ENCODE measurements at regions not wholly inside any gene's neighbourhood (a gene's known extent, or its start where the extent isn't known, plus 50 kb on each side); places are given as distances from the start of the nearest gene placed in this dataset.

DNA sequence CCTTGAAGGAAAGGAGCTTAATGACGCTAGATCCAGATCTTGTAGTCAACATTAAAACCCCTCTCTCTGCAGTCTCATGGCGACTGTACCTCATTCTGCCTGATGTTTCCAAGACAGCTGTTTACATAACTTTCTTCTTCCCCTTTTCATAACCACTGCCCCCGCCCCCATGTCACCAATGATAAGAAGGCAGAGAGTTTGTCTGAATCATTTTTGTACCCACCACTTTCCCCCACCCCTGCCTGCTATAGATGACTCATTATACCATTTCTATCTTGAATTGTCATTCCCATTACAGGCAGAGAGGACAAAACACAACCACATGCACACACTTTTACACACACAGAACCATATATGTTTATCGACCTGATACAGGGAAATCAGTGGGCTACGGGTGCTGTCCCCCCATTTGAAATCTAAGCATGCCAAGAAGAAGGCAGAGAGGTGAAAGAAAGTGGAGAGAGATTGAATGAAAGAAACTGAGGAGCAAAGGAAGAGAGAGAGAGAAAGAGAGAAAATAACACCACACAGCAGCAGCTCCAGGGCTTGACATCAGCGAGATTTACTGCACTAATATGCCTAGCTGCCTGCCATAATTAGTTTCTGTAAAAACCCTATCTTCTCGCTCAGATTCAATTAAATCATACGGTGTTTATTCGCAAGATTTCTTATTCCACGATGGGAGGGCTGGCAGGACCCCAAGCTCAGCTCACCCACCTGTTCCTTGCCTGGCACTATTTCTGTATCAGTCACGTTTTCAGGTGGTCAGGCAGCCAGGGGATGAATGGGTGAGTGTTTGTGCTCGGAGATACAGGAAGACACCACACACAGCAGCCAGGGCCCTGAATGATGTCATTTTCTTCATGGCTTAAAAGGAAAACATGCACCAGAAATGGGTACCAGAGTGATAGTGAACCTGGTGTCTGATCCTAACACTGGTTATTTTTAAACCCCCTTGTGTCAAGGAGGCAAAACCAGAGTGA, 114.3 kb upstream of the SERP2 start:
- FAIRE-seq (peak; percentile 65), DNase-seq (ENCODE audit: extremely low spot score, insufficient read length, low read depth) (peak; percentile 17)

DNA sequence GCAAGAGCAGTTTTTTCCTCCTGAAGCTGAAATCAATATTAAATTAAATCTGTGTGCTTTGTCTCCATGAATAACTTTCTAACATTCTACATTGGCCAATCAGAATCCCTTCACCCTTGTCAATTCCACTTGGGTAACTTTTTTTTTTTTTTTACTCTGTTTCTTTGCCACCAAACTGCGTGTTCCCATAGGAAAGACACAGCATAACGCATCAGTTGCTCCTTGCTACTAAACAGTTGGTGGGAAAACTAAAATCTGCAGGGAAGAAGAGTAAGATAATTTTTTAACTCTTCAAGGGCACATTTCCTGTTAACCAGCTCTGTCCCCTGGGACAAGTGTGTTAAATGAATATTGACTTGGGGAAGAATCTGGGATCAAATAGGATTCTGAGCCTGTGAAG, 113.3 kb upstream of the SERP2 start:
- FAIRE-seq, result no peak
- no peak for DNase-seq (ENCODE audit: extremely low spot score, insufficient read length, low read depth)

DNA sequence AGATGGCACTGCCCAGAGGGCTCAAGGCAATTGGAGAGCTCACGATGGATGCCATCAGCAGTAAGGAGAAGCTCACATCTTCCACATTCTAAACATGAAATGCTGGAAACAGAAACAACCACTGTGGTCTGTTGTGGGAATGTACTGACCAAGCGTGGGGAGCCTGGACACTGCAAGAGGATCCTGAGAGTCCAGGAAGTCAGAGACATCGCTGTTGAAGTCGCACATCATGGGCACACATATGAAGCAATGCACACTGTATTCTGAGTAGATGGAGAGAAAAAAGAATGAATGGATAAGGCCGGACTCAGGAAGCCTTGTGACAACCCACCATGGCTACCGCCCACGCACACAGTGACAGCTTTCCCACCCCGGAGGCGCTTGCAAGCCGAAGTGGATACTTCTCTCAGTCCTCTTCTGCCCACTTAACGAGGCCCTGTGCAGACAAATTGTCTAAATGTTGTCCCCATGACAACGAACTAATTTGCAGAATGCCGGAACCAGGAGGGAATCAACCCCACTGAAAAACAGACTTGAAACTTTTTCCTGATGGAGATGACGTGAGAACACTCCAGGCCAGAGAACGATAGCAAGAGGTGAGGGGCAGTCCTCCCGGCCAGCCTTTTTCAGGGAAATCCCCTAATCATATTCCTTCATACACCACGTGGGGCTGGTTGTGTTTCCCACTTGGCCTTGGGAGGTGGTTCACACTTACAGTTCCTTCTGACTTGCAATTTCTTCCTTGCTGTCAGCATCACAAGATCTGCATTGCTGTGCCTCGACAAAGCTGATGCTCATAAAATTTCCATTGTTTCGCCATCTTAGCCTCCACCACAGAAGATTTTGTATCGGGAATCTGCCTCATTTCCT, 109.6 kb upstream of the SERP2 start:
- FAIRE-seq, result no peak
- no peak for DNase-seq (ENCODE audit: extremely low spot score, insufficient read length, low read depth)

DNA sequence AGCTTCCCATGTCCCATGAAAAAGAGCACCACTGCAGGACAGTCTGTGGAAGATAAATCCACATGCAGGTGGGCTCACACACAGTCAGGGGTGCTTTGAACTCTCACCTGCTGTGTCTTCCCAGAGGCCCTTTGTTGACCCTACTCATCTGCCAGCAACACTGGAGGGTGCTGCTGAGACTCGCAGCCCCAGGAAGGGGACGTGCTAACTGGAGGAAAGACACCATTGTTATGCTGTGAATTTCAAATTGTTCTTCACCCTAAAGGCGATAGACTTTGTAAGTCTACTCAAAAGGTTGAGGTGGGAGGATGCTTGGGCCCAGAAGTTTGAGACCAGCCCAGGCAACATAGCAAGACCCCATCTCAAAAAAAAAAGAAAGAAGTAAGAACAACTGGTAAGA, 107.3 kb upstream of the SERP2 start:
- no peak for DNase-seq (ENCODE audit: extremely low spot score, insufficient read length, low read depth)
- no peak for FAIRE-seq

DNA sequence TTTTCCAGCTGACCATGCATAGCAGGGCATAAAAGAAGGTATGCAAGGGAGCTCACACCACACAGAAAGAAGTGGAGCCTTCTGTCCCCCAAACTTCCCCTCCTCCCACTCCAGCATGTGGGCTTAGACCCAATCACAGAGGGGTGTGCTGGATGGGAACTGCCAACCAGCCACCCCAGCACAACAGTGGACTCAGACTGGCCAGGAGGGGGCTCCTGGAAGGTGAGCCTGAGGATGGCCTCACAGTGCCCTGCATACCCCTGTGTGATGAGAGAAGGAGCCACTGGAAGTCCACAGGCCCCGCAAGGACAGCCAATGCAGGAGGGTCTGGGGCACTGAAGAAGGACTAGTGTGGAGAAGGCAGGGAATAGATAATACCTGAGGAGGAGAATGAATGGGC, 106.9 kb upstream of the SERP2 start:
- no peak for FAIRE-seq
- DNase-seq (ENCODE audit: extremely low spot score, insufficient read length, low read depth), result no peak

DNA sequence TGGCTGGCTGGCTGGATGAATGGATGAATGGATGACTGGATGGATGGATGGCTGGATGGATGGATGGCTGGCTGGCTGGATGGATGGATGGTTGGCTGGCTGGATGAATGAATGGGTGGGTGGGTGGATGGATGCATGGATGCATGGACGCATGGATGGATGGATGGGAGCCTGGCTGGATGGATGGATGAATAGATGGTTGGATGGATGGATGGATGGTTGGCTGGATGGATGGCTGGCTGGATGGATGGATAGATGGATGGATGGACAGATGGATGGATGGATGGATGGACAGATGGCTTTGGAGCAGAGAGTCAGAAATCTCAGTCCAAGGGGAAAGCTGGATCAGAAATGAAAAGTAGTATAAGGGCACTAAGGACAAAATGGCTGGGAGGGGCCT, 106.4 kb upstream of the SERP2 start:
- DNase-seq (ENCODE audit: extremely low spot score, insufficient read length, low read depth) (no peak), FAIRE-seq (no peak)

GRCh38 chr13:44267980-44268379, 105.6 kb upstream of the SERP2 start:
- FAIRE-seq, result no peak
- no peak for DNase-seq (ENCODE audit: extremely low spot score, insufficient read length, low read depth)

GRCh38 chr13:44268980-44269379, 104.6 kb upstream of the SERP2 start:
- DNase-seq (ENCODE audit: extremely low spot score, insufficient read length, low read depth), result no peak
- no peak for FAIRE-seq

DNA sequence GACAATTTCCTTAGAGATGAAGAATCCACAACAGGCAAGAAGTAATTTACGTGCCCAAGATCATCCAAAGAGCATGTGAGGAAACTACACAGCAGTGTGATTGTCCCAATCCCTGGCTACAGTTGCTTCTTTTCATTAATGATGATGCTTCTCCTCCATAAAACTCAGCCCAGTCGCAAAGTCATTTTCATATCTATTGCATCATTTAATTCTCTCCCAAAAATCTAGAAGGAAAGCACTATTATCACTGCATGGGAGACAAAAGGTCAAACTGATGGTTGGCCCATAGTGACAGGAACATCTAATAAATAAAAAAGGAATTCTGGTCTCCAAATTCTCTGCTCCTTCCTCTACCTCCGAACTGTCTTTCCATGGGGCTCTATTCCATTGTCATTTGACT, 103.5 kb upstream of the SERP2 start:
- DNase-seq (ENCODE audit: extremely low spot score, insufficient read length, low read depth) (no peak), FAIRE-seq (no peak)

GRCh38 chr13:44271031-44271455, 102.6 kb upstream of the SERP2 start:
- DNase-seq (ENCODE audit: extremely low spot score, insufficient read length, low read depth), result no peak
- FAIRE-seq, result no peak

DNA sequence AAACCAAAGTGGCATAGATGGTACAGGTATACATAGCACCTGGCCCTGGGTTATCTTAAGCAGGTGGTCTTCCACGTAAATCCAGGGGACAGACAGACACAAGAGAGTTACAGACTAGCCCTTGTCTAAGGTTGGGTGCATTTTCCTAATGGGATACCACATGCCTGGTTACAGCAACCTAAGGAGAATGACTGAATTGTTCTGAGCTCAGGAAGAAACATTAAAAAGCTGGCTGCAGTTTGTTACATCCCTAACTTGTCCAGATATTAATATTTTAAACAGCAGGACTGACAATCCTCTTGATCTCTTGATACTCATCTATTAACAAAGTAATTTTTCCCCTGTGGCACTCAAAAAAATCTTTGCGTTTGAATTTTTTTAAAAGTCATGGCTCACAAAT, 102.2 kb upstream of the SERP2 start:
- DNase-seq (ENCODE audit: extremely low spot score, insufficient read length, low read depth) (no peak), FAIRE-seq (no peak)

DNA sequence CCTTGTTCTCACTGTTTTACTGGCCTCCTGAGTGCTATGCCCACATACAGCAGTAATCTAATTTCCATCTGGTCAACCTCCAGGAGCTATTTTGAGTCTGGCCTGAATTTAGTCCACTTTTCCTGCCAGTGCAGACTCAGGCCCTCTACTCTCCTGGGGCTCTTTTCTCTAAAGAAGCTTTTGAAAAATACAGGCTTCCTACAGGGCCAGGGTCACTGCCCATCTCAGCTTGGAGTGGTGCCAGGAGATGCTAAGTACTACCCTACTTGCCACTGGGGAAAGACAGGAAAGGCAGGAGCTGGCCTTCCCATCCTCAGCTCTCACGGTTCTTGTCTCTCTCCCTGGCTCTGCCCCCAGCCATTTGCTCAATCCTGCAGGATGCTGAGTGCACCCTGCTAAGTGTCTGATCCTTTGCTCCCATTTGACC, 101.7 kb upstream of the SERP2 start:
- FAIRE-seq, result no peak
- DNase-seq (ENCODE audit: extremely low spot score, insufficient read length, low read depth), result no peak

GRCh38 chr13:44272692-44273091, 100.9 kb upstream of the SERP2 start:
- FAIRE-seq, result no peak

DNA sequence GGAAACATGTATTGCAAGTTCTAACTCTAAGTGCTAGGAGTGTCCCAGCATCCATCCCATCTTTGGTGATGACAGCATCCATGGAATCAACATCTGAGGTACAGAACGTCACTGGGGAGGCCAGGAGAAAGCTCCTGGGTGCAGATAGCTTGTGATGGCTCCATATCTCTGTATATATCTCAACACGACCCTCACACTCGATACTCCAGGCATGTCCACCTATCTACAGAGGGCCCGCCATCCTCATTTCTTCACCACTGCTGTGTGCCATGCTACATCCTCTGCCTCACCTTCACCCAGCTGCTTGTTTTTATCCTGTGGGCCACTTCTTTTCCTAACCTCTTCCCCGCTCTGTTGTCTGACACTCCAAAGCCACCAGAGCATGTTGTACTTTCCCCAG, 100.4 kb upstream of the SERP2 start:
- FAIRE-seq (no peak), DNase-seq (ENCODE audit: extremely low spot score, insufficient read length, low read depth) (no peak)

More at GRCh38 chr13:44272692-44273091, 100.9 kb upstream of the SERP2 start:
- no peak for DNase-seq (ENCODE audit: extremely low spot score, insufficient read length, low read depth)

DNA sequence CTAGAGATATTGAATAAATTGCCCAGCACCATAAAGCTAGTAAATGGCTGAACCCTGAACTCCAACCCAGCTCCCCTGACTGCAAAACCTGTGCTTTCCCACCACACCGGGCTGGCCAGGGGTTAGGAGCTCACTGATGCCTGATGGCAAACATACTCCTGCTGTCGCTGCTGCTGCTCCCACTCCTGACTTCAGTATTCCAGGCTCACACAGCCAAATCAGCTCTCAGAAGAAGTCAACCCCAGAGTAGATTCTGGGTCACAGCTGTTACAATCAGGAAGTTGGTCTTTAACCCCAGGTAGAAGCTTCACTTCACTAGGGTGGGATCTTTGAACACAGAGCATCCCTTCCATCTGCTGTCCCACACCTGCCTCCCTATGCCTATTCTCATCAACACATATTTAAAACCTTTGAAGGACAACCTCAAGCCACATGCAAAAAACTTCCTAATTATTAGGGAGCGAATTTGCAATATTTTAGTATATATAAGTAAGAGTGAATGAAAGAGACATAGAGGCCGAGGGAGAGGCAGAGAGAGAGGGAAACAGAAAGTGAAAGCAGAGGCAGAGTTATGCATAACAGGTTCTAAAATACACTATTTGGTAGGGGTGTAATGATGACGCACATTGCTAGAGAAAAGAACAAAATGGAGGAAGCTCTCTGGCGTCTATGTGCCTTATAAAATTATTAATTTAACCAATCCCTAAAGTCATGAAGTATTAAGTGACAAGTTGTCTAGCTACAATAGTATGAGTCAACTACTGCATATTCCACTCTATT, 99.4 kb upstream of the SERP2 start:
- peak; percentile 18 for FAIRE-seq
- DNase-seq (ENCODE audit: extremely low spot score, insufficient read length, low read depth), result peak; percentile 7

GRCh38 chr13:44274771-44275205, 98.8 kb upstream of the SERP2 start:
- DNase-seq (ENCODE audit: extremely low spot score, insufficient read length, low read depth) (no peak), FAIRE-seq (no peak)

DNA sequence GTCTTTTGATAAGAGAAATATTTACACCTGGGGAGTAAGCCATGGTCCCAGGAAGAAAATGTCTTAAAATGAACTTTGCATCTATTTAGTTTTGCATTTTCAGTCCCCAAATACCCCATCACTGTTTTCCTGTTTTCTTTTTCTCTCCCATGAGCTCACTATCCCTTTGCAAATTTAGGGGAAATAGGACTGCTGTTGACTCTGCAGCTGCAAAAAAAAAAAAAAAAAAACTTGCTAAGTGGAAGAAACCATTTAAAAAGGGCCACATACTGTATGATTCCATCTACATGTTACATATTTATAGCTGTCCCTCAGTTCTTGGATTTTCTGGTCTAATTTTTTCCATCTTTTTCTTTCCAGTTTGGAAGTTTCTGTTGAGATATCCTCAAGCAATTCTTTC, 98.2 kb upstream of the SERP2 start:
- FAIRE-seq (no peak), DNase-seq (ENCODE audit: extremely low spot score, insufficient read length, low read depth) (no peak)

DNA sequence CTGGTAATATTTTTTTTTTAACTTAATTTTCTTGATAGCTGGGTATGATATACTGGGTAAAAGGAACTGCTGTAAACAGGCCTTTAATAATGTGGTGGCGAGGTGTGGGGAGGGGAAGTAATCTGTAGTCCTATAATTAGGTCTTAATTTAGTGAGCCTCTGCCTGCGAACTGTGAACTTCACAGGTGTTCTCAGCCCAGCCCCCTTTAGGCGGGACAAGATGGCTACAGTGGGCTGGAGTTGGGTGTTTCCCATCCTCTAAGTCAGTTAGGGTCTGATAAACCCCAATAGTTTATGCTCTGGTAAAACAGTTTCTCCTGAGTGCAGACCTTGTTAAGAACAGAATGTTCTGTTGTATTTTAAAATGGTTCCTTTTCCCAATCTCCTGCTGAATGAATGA, 97.6 kb upstream of the SERP2 start:
- DNase-seq (ENCODE audit: extremely low spot score, insufficient read length, low read depth) (no peak), FAIRE-seq (no peak)

- DNase-seq (ENCODE audit: extremely low spot score, insufficient read length, low read depth), result no peak
- FAIRE-seq, result no peak
These were observed 96.2 kb upstream of the SERP2 start for GRCh38 chr13:44277459-44277858.

DNA sequence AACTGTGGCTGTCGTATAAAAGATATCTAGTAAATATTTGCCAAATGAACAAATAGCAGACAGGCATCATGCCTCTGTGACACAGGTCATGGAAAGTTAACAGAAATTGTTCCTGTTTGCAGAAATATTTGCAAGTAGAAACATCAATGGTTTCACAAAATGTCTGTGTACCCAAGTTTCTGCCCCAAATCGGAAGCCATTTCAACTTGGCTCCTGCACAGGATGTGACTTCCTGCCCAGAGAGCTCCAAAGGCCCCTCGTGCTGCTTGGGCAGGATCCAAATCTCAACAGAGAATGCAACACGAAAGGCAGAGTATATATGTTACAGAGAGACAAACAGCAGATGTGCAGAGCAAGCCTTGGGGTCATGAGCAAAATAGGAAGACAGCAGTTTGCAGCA, 95.5 kb upstream of the SERP2 start:
- FAIRE-seq, result no peak
- DNase-seq (ENCODE audit: extremely low spot score, insufficient read length, low read depth), result no peak
